ENCODE measurements at regions not wholly inside any gene's neighbourhood (a gene's known extent, or its start where the extent isn't known, plus 50 kb on each side); places are given as distances from the start of the nearest gene placed in this dataset.

DNA sequence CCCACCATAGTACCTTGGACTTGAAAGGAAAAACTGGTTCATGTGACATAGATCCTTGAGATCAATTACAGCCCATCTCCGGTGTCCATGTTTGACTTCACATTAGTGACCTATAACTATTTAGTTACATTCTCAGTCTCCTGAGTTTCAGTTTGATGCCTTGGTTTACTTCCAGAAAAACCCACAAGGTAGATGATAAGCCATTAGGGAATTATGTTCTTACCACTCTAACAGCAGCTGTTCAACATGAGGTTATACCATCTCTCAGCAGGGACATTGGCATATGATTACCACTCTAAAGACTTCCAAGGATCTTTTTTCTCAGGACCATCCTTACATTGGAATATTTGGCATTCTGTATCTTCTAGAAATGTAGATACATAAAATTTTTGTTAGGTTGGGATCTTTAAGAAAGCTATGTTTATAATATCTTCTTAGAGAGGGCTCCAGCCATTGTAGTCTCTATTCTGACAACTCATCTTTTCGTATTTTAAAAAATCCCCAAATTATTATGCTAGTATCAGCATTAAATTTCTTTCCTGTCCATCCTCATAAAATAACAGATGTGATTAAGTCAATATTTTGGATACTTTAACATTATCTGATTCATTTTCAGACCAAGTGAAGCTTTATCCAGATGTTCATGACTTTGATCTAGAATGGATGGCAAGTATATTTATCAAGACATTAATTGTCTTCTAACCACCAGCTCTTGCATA is 258.9 kb downstream of the RDH14 start:
- TF ChIP-seq, protein P1, sequence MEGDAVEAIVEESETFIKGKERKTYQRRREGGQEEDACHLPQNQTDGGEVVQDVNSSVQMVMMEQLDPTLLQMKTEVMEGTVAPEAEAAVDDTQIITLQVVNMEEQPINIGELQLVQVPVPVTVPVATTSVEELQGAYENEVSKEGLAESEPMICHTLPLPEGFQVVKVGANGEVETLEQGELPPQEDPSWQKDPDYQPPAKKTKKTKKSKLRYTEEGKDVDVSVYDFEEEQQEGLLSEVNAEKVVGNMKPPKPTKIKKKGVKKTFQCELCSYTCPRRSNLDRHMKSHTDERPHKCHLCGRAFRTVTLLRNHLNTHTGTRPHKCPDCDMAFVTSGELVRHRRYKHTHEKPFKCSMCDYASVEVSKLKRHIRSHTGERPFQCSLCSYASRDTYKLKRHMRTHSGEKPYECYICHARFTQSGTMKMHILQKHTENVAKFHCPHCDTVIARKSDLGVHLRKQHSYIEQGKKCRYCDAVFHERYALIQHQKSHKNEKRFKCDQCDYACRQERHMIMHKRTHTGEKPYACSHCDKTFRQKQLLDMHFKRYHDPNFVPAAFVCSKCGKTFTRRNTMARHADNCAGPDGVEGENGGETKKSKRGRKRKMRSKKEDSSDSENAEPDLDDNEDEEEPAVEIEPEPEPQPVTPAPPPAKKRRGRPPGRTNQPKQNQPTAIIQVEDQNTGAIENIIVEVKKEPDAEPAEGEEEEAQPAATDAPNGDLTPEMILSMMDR (IDR thresholded peaks at IDR 0.05), result no peak
- no peak for TF ChIP-seq POLR2A (IDR thresholded peaks at IDR 0.05)

Data from esophagus squamous epithelium (tissue), 4 donors.